ENCODE measurements at regions not wholly inside any gene's neighbourhood (a gene's known extent, or its start where the extent isn't known, plus 50 kb on each side); places are given as distances from the start of the nearest gene placed in this dataset.

DNA sequence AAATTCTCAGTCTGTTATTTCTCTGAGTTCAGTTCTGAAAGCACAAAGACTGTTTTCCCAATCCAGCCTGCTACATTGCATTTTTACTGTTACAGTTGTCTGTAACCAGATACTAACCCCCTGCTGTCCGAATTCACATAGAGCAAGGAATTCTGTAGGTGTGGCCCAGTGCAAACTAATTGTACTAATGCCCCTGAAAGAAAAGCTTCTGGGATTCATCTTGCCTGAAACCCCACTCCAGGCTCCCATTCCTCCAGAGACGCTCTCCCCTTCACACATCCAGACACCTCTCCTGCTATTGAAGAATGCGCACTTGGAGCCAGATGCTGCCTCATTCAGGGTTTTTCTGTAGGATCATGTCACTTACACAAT is 127.0 kb downstream of the TTC32 start:
- Mint-ChIP-seq H3K27ac (no peak overlapping the region), H3K9me3 (ENCODE audit: insufficient read depth) (no peaks in the 10 kb centered on the region), H3K4me1 (no peaks in the 10 kb centered on the region), H3K27me3 (peaks cover 17% of the 10 kb centered on the region), H3K4me3 (no peak overlapping the region)
- H3K4me3 ChIP-seq (ENCODE audit: control extremely low read depth in 1 of 5, extremely low read depth in 1 of 5, insufficient read depth in 1 of 5, low read depth in 2 of 5, low read length in 4 of 5): no peak overlapping the region
- WGBS (ENCODE audit: insufficient coverage): 75% methylated on average over 2 of the region's 3 CpGs
- intact Hi-C loops (cut with micrococcal nuclease): no loop called here
- no peaks in the 10 kb centered on the region for H4K20me1 ChIP-seq (ENCODE audit: control insufficient read depth, insufficient read depth, low read length, poor library complexity, severe bottlenecking)
- H3K4me1 ChIP-seq (ENCODE audit: control insufficient read depth in 2 of 2, insufficient read depth in 2 of 2, low read length in 2 of 2): no peaks in the 10 kb centered on the region
- no peak overlapping the region for H3K27ac ChIP-seq (ENCODE audit: low read length in 2 of 2)
- DNase-seq (no peak), ATAC-seq (ENCODE audit: low read depth) (no peak)
- no peak for TF ChIP-seq CTCF (IDR thresholded peaks at IDR 0.05)
- TF ChIP-seq EZH2 (IDR thresholded peaks at IDR 0.05; ENCODE audit: borderline replicate concordance, insufficient read depth, low read depth, low read length, poor library complexity, severe bottlenecking): no peak
- ChIA-PET CTCF (no interaction called here), POLR2A (no interaction called here)
- no peaks in the 10 kb centered on the region for H3K36me3 ChIP-seq (replicated peaks in 1 of 2; ENCODE audit: control extremely low read depth in 1 of 2, control insufficient read depth in 1 of 2, extremely low read depth in 1 of 2, insufficient read depth in 2 of 2, low read length in 1 of 2)
- H3K79me2 ChIP-seq (ENCODE audit: control insufficient read depth, insufficient read depth, low read length): no peaks in the 10 kb centered on the region
- no peaks in the 10 kb centered on the region for H3K9me3 ChIP-seq (ENCODE audit: control extremely low read depth in 1 of 3, control insufficient read depth in 2 of 3, insufficient read depth in 1 of 3, low read length in 2 of 3)
- no peaks in the 10 kb centered on the region for H3K27me3 ChIP-seq (replicated peaks in 1 of 4; ENCODE audit: control extremely low read depth in 1 of 4, control insufficient read depth in 3 of 4, insufficient read depth in 4 of 4, low read length in 3 of 4)
- H3K9ac ChIP-seq (ENCODE audit: low read length): no peak overlapping the region
- no peak overlapping the region for H2AFZ ChIP-seq (ENCODE audit: insufficient read depth, low read depth, low read length, poor library complexity, severe bottlenecking)
- H3K4me2 ChIP-seq (replicated peaks; ENCODE audit: low read depth, low read length, poor library complexity, severe bottlenecking): no peak overlapping the region

DNA sequence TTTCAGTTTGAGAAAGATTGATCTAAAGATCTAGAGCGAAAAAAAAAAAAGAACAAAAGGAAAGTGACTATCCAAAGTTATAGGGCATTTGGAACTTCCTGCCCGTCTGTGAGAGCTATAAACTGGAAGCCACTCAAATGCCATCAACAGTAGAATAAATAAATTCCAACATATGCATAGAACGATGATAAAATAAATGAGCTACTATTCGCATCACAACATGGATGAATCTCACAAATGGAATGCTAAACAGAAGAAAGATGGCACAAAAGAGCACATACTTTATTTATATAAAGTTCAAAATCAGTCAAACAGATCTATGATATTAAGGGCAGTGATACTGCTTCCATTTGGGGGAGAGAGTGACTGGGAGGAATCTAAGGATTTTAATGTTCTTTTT is 128.8 kb downstream of the TTC32 start:
- no peak overlapping the region for H3K4me3 Mint-ChIP-seq
- H3K27me3 ChIP-seq (replicated peaks in 1 of 4; ENCODE audit: control extremely low read depth in 1 of 4, control insufficient read depth in 3 of 4, insufficient read depth in 4 of 4, low read length in 3 of 4): no peaks in the 10 kb centered on the region
- 100% methylated on average over 1 of the region's 4 CpGs for WGBS (ENCODE audit: insufficient coverage)
- H3K79me2 ChIP-seq (ENCODE audit: control insufficient read depth, insufficient read depth, low read length): no peaks in the 10 kb centered on the region
- no peak for ATAC-seq (ENCODE audit: low read depth)
- H3K27me3 Mint-ChIP-seq: peaks cover 9% of the 10 kb centered on the region
- POLR2A ChIA-PET: no interaction called here
- H3K36me3 ChIP-seq (replicated peaks in 1 of 2; ENCODE audit: control extremely low read depth in 1 of 2, control insufficient read depth in 1 of 2, extremely low read depth in 1 of 2, insufficient read depth in 2 of 2, low read length in 1 of 2): no peaks in the 10 kb centered on the region
- H3K4me1 ChIP-seq (ENCODE audit: control insufficient read depth in 2 of 2, insufficient read depth in 2 of 2, low read length in 2 of 2): no peaks in the 10 kb centered on the region
- no peak overlapping the region for H3K4me3 ChIP-seq (ENCODE audit: control extremely low read depth in 1 of 5, extremely low read depth in 1 of 5, insufficient read depth in 1 of 5, low read depth in 2 of 5, low read length in 4 of 5)
- CTCF ChIA-PET: interaction anchor here (0.7 kb wide), 1 partner anchor 104 kb away, joined by 4 read pairs; no protein-coding TSS in a partner anchor
- no peak overlapping the region for H3K9ac ChIP-seq (ENCODE audit: low read length)
- H3K9me3 ChIP-seq (ENCODE audit: control extremely low read depth in 1 of 3, control insufficient read depth in 2 of 3, insufficient read depth in 1 of 3, low read length in 2 of 3): no peaks in the 10 kb centered on the region
- H3K9me3 Mint-ChIP-seq (ENCODE audit: insufficient read depth): no peaks in the 10 kb centered on the region
- DNase-seq: no peak
- no peak overlapping the region for H3K27ac Mint-ChIP-seq
- no peak overlapping the region for H2AFZ ChIP-seq (ENCODE audit: insufficient read depth, low read depth, low read length, poor library complexity, severe bottlenecking)
- H4K20me1 ChIP-seq (ENCODE audit: control insufficient read depth, insufficient read depth, low read length, poor library complexity, severe bottlenecking): no peaks in the 10 kb centered on the region
- intact Hi-C loops (cut with micrococcal nuclease): no loop called here
- no peak overlapping the region for H3K27ac ChIP-seq (ENCODE audit: low read length in 2 of 2)
- H3K4me1 Mint-ChIP-seq: no peaks in the 10 kb centered on the region
- H3K4me2 ChIP-seq (replicated peaks; ENCODE audit: low read depth, low read length, poor library complexity, severe bottlenecking): no peak overlapping the region
- TF ChIP-seq CTCF (IDR thresholded peaks at IDR 0.05) (no peak), EZH2 (IDR thresholded peaks at IDR 0.05; ENCODE audit: borderline replicate concordance, insufficient read depth, low read depth, low read length, poor library complexity, severe bottlenecking) (no peak)

All from B cell (primary cell).